IPS-15b (cell line): ENCODE measurements at regions not wholly inside any gene's neighbourhood (a gene's known extent, or its start where the extent isn't known, plus 50 kb on each side); places are given as distances from the start of the nearest gene placed in this dataset.
"Not testable (repeated sequence)": the region's sequence is repeated elsewhere in the genome, so short reads cannot be mapped to it uniquely, and the experiment has no call there.

Experiments used
- H3K27me3 ChIP-seq: one replicate; pipeline ENCODE4 v1.6.1; 2013; ENCODE audit warnings: low read length; ENCODE audit not compliant: control insufficient read depth, insufficient read depth
- H3K36me3 ChIP-seq: one replicate; pipeline ENCODE4 v1.6.1; 2013; ENCODE audit warnings: low read length; ENCODE audit not compliant: control insufficient read depth, insufficient read depth
- H3K4me1 ChIP-seq: one replicate; pipeline ENCODE4 v1.6.1; 2013; ENCODE audit warnings: mild to moderate bottlenecking, low read length; ENCODE audit not compliant: control insufficient read depth, insufficient read depth
- H3K4me3 ChIP-seq: one replicate; pipeline ENCODE4 v1.5.1; 2013; ENCODE audit warnings: low read depth, low read length
- H3K9ac ChIP-seq: one replicate; pipeline ENCODE4 v1.6.1; 2013; ENCODE audit warnings: low read depth, mild to moderate bottlenecking, low read length
- H3K9me3 ChIP-seq: one replicate; pipeline ENCODE4 v1.6.1; 2013; ENCODE audit warnings: mild to moderate bottlenecking, low read length; ENCODE audit not compliant: control insufficient read depth, insufficient read depth

- Histone ChIP-seq H3K4me3 (no peak overlapping the region), H3K9me3 (no peaks in the 10 kb centered on the region), H3K9ac (no peak overlapping the region), H3K36me3 (no peaks in the 10 kb centered on the region), H3K4me1 (no peaks in the 10 kb centered on the region), H3K27me3 (no peaks in the 10 kb centered on the region)
These were observed 105.2 kb downstream of the BRMS1L start for GRCh38 chr14:35931346-35931745.

GRCh38 chr14:35929186-35929585 lies 103.0 kb downstream of the BRMS1L start:
- no peak overlapping the region for H3K9ac ChIP-seq
- no peaks in the 10 kb centered on the region for H3K36me3 ChIP-seq
- H3K27me3 ChIP-seq = no peaks in the 10 kb centered on the region
- no peak overlapping the region for H3K4me3 ChIP-seq
- H3K4me1 ChIP-seq = no peaks in the 10 kb centered on the region
- H3K9me3 ChIP-seq = no peaks in the 10 kb centered on the region

- Histone ChIP-seq H3K9ac (no peak overlapping the region), H3K4me3 (no peak overlapping the region), H3K4me1 (no peaks in the 10 kb centered on the region), H3K27me3 (no peaks in the 10 kb centered on the region), H3K36me3 (no peaks in the 10 kb centered on the region), H3K9me3 (no peaks in the 10 kb centered on the region)
These were observed 101.6 kb downstream of the BRMS1L start for GRCh38 chr14:35927727-35928126.

- H3K4me1 ChIP-seq = no peaks in the 10 kb centered on the region
- H3K36me3 ChIP-seq = no peaks in the 10 kb centered on the region
- H3K27me3 ChIP-seq = no peaks in the 10 kb centered on the region
- H3K4me3 ChIP-seq = no peak overlapping the region
- H3K9ac ChIP-seq = no peak overlapping the region
- H3K9me3 ChIP-seq = no peaks in the 10 kb centered on the region
These were observed 99.2 kb downstream of the BRMS1L start for GRCh38 chr14:35925319-35925718.

- H3K27me3 ChIP-seq, H3K36me3 ChIP-seq, H3K9ac ChIP-seq, H3K9me3 ChIP-seq, H3K4me3 ChIP-seq, H3K4me1 ChIP-seq: not testable (repeated sequence)
These were observed 96.5 kb downstream of the BRMS1L start for GRCh38 chr14:35922590-35922989.

GRCh38 chr14:35921745-35922144 lies 95.6 kb downstream of the BRMS1L start:
- no peaks in the 10 kb centered on the region for H3K4me1 ChIP-seq
- H3K9ac ChIP-seq = no peak overlapping the region
- no peak overlapping the region for H3K4me3 ChIP-seq
- H3K27me3 ChIP-seq = no peaks in the 10 kb centered on the region
- no peaks in the 10 kb centered on the region for H3K9me3 ChIP-seq
- no peaks in the 10 kb centered on the region for H3K36me3 ChIP-seq
